Germinal center (tissue), 1 donor: ENCODE measurements at regions not wholly inside any gene's neighbourhood (a gene's known extent, or its start where the extent isn't known, plus 50 kb on each side); places are given as distances from the start of the nearest gene placed in this dataset.
"Not testable (repeated sequence)": the region's sequence is repeated elsewhere in the genome, so short reads cannot be mapped to it uniquely, and the experiment has no call there.

ENCODE experiments used
- DNase-seq: peaks from one replicate; pipeline ENCODE4 v3.0.0; 2012; ENCODE audit warnings: mixed read lengths, low spot score

DNA sequence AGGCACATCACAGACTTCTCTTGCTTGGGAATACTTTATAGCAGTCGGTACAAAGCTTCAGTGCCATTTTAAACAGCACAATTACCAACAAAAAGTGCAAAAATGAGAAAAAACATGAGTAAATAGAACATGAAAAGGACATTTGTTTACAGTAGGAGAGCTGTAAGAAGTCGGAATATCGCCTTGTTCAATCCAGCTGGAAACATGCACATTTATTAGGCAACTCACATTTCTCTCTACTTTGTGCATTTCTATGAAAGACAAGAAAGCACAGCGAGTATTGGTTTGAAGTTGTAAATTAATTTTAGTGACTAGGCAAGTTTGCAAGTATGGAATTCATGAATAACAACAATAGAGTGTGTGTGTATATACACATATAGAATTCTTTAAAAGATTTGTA lies 484.7 kb downstream of the DACH1 start:
- DNase-seq: no peak

DNA sequence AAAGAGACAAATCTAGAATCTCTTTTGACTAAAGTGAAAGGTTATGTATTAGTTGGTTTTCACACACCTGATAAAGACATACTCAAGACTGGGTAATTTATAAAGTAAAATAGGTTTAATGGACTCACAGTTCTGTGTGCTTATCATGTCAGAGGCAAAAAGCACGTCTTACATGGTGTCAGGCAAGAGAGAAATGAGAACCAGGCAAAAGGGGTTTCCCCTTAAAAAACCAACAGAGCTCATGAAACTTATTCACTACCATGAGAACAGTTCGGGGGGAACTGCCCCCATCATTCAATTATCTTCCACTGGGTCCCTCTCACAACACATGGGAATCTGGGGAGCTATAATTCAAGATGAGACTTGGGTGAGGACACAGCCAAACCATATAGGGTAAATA lies 486.8 kb downstream of the DACH1 start:
- DNase-seq: no peak

DNA sequence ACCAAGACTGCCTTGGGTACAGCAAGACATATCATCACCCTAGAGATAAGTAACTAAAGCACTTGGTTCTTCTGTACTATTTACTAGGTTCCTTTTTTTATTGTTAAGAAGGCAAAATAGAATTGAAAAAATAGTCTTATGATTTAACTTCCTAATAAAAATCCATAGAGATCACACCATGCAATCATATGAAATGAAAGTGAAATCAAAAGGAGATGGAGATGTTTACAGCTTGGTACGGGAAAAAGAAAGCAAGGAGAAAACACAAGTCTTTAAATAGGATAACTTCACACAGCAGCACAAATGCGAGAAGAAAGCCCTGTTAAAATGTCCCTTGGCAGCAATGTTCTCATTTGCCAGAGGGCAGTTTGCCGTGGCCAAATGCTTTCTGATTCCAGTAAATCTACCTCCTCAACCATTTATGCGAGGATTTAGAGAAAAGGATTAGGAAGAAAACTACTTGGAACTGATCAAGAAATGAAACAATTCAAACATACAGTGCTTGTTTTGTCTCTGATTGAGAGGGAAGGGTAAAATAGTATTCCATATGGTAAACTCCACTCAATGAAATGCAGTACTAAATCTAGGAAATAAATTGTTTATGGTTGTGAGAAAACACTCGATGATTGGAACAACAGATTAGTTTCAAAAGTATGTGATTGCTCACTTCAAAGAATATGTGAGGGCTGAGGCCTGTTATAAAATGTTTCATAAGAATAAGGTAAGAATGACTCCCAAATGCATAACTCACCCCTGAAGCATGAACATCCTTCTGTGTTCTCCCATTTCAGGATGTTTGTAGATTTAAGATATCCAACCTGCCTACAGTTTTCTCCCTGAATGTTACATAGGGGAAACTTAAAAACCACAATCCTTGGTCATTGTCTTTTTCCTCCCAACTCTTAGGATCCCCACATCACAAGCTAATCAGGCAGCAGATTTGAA lies 487.8 kb downstream of the DACH1 start:
- DNase-seq: no peak

DNA sequence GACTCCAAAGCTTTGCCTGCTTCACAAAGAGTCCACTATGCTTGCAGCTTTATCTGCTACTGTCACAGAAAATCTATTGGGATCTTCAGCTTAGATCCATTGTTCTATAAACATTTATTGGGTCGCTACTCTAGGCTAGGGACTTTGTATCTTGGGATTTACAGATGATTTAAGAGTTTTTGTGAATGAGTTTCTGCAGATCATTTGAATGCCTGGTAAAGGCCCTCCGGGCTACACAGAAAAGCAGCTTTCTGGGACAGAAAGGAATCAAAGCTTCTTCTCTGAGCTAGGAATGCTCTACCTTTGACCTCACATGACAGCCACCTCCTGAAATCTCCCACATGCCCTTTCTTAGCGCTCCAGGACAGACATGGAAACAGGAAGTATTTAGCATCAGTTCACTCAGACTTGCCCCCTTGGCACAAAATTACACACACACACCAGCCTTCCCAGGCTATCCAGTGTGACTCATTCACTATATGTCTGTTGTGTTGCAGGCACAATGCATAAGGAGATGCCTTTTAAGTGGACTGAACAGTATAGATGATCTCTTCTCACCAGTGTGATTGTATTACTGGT lies 492.4 kb downstream of the DACH1 start:
- no peak for DNase-seq

DNA sequence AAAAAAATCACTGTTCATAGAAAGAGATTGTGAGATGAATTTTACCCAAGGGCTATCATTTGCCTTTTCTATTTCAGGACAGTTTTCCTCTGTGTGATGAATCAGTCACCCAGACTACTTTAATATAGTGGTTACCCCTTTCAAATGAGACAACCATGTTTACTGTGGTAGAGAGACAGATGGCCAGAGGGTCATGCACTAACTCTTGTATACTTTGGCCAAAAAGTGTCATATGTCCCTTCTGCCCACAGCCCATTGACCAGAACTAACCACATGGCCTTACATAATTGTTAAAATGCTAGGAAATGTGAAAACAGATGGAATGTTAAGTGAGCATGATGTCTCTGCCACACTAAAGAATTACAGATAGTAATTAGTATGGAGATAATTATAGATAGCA lies 498.7 kb downstream of the DACH1 start:
- DNase-seq: no peak

DNA sequence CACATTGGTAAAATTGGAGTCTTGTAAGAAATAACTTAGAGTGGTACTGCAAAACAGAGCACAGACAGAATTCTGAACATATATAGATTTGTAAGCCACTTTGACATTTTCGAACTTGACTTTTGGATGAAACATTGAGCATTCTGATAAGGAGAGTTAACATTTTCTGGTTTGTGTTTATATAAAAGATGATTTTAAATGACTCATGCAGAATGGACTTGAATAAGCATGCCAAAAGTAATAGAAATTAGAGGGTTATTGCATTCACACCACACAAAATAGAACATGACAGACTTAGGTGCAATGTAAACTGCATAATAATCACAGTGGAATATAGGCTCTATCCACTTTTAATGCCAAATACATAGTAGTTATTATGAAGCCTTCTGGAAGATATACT lies 507.0 kb downstream of the DACH1 start:
- no peak for DNase-seq

DNA sequence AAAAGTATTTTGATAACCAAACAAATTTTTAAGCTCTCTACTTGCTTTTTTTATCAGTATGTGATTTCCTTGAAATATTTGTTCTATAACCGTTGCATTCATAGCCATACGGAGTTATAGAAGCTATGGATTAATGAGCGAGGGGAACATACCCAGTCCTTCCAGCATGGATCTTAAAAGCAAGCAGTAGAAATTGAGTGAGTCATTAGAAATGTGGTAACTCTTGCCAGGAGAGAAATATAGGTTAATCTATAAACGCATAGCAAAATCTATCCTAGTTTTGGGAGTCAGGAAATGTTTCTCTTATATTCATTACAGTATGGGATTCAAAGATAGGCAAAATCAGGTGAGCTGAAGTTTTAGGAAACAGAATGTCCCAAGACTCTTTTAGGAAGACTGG lies 507.4 kb downstream of the DACH1 start:
- no peak for DNase-seq

DNA sequence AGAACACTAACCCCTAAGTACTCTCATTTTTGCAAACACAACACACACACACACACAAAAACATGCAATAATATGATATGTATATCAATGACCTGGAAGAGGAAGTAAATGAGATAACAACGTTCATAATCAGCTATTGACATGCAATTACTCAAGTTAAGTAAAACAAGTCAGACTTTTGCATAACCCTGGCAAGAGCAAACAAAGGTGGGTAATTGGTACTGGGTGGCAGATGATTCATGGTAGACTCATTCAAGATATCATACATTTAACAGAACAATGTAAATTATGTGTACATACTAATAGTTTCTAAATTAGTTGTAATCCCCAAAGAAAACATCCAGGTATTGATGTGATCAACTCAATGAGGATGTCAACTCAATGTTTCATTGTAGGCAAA lies 508.8 kb downstream of the DACH1 start:
- no peak for DNase-seq

DNA sequence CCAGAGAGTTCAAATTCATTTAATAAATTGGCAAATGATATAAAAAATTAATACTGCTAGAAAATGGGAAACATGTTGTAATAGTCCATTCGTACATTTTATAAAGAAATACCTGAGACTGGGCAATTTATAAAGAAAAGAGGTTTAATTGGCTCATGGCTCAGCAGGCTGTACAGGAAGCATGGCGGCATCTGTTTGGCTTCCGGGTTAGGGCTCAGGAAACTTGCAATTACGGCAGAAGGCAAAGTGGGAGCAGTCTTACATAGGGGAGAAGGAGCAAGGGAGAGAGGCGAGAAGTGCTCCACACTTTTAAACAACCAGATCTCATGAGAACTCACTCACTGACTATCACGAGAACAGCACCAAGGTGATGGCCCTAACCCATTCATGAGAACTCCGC lies 512.0 kb downstream of the DACH1 start:
- DNase-seq: no peak

DNA sequence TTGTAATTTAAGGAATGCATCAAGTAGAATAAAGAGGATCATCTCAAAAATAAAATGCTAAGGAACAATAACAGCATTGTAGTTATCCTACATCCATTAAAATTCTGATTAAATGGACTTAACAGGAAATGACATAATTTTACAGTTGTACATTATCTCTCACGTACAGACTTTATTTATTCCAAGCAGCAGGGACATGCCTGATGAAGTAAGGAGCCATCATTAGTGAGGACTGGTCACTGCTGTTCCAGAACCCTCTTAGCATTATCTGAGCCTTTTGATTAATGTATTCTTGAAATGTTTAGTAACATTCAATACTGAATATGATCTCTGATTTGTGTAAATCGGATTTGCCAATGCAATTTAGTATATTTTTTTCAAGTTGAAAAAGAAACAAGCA lies 516.1 kb downstream of the DACH1 start:
- no peak for DNase-seq

DNA sequence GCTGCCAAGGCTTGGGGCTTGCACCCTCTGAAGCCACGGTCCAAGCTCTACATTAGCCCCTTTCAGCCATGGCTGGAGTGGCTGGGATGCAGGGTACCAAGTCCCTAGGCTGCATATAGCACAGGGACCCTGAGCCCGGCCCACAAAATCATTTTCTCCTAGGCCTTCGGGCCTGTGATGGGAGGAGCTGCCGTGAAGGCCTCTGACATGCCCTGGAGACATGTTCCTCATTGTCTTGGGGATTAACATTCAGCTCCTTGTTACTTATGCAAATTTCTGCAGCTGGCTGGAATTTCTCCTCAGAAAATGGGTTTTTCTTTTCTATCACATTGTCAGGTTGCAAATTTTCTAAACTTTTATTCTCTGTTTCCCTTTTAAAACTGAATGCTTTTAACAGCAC lies 521.1 kb downstream of the DACH1 start:
- not testable (repeated sequence) for DNase-seq

DNA sequence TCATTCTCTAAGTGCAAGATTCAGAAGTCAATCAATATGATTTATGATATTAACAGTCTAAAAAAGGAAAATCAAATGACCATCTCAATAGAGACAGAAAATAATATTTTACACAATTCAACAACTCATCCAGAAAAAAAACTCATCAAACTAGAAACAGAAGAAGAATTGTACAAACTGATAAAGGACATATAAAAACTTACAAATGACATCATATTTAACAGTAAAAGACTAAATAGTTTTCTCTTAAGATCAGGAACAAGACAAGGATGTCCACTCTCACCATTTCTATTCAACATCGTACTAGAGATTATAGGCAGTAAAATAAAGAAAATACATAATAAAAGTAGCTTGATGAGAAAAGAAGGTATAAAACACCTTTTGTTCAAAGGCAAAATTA lies 527.3 kb downstream of the DACH1 start:
- DNase-seq: no peak

DNA sequence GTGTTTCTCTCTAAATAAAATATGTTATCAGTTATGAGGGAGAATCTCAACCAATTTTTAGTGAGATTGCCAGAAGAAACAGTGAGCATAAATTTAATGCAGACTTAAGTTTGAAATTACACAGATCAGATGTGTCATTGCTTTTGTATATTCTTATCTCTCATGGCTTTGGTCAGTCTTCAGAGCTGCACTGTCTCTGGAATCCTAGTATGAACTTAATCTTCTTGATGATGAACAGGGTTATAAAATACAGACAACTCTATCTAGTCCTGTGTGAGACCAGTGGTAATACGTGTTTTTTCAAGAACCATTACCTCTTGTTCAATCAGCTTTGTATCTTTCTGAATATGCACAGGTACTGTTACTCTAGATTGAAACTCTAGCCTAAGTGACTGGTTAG lies 528.0 kb downstream of the DACH1 start:
- no peak for DNase-seq

DNA sequence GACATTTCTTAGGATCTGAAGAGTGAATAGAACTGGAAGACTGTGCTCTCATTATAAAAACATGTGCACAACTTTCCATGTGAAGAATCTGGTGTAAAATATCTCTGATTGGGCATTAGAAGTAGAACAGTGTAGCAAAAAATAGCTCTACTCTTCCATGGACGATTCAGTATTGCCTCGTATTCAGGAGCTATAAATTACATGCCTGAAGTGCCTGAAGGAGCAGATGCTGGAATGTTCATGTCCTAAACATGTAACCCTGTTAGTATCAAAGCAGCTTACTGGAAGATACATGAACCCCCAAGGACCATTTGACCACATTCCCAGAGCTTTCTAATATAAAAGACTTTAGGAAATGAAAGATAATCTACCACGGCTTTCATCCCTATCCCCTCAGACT lies 528.9 kb downstream of the DACH1 start:
- DNase-seq: no peak

DNA sequence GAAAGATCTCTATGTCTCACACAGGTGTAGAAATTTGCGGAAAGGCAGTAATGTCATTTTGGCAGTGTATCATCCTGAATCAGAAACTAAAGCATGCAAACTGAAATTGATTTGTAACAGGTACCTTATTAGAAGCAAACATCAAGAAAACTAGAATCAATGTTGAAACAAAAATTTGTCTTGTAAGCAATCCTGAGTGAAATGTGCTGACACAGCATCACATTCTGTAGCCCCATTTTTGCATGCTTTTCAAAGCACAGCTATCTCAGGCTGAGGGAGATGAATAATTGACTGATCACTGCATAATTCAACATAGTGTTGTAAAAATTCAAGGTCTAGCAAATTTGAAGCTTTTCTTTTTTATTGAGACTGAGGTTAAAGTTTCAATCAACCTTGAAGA lies 539.7 kb downstream of the DACH1 start:
- DNase-seq: no peak

DNA sequence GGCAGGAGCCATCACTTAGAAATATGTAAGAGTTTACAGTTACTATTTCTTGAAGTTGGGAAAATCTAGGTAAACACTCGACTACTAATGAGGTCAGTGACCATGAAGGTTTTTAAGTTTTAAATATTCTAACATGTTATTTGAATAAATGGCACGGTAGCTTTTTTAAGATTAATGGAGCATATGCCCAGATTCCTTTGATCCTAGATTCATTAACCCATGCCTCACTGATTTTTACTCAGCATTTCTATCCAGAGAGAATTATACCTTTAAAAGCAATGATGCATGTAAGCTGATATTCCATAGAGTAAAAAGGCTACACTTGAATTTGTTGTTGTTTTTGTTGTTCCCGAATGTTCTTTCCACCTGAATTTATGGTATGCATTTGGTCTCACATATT lies 541.4 kb downstream of the DACH1 start:
- no peak for DNase-seq

DNA sequence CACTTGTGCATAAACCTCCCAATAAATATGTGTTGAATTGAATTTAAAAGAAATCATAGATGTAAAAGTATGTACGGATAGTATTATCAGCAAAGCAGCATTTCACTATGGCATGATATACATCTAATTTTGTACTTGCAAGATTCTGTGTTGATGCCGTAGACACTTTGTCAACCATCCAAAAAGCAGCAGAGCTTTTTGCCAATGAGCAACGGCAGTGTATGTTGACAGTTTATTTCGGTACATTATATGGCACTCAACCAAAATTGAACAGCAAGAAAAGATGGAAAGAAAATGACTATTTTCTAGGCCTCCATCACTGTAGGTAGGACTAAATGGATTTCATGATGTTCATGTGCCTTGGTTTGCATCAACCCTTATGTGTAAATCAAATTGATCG lies 543.7 kb downstream of the DACH1 start:
- no peak for DNase-seq

DNA sequence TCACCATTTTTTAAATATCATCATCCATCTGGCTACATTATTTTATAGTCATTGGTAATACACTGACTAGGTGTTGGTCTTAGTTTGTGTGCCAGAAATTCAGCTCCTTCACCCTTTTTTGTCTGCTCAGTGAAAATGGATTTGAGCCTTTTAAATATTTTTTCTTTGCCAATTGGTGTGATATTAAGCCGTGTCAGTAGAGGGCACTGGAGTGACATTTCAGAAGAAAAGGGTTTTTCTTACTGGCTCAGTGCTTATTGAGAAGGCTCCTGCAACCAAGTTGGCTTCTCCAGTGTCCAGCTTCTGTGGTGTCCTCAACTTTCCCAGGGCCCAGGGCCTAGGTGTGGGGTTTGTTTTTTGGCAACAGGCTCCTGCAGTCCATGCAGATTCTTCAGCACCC lies 546.6 kb downstream of the DACH1 start:
- no peak for DNase-seq

DNA sequence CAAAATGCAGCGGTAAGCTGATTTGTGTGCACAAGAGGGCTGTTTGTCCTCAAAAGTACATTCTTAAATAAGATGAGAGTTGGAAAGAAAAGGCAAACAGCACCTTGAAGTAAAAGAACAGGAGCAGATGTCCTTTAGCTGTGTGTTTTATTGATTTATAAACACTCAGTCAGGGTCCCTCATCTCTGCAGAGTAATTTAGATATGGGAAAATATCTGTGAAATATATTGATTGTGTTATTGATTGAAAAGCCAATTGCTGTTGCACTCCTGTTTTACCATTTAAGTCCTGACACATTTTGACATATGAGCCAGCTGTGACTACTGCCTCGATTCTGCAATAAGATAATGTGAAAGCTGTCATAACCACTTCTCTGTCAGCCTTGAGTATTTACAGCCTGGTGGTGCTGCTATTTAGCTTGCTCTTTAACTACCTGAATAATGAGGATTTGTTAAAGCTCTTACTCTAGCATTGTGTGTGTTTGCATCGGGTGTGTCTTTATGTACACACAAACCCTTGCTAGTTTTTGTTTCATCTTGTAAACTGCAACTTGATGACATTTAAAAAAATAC lies 550.1 kb downstream of the DACH1 start:
- no peak for DNase-seq

DNA sequence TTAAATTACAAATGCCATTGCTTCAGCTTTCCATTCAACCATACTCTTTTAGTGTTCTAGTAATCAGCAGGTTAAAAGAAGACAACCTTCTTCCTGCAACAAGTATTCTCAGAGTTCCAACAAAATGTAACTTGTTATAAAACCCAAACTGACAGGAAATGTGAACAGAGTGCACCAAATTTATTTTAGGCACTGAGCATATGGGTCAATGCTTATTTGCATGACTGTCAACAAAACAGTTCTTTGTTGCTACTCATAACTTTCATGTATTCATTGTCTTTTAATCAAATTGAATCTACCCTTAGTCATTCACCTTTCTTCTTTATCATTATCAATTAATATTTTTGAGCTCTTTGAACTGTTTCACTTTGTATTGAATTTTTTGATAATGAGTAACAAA lies 554.1 kb downstream of the DACH1 start:
- DNase-seq: no peak

DNA sequence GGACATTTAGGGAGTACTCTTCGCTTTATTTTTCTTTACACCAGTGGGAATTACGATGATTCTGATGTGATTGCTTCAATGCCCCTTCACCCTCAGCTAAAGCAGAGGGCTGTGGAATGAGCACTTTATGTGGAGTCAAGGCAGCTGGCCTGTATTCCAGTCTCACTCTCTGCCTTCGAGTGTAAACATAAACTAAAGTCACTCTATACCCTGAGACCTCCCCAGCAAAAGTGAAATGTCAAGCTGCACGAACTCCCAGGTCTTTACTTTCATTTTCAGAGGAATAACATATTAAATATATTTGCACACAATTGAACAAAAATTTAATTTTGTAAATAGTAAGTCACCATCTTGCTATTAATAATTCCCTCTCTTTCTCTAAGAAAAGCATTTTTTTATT lies 557.1 kb downstream of the DACH1 start:
- no peak for DNase-seq

DNA sequence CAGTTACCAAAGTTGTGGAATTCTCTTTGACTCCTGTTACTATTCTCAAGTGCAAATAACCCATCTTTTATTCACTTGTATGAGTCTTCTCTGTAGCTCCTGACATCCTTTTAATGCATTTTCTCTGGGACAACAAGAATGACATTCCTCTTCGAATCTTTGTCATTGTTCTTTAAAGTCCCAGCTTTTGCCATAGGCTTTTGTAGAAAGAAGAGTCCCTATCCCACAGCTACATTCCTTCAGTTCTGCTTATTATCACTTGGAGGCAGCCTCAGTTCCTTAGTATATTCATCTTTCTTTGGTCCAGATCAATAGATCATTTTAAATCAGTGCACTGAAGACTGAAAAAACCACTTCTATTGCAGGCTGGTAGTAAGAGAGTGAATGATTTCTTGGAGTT lies 560.2 kb downstream of the DACH1 start:
- DNase-seq: no peak

DNA sequence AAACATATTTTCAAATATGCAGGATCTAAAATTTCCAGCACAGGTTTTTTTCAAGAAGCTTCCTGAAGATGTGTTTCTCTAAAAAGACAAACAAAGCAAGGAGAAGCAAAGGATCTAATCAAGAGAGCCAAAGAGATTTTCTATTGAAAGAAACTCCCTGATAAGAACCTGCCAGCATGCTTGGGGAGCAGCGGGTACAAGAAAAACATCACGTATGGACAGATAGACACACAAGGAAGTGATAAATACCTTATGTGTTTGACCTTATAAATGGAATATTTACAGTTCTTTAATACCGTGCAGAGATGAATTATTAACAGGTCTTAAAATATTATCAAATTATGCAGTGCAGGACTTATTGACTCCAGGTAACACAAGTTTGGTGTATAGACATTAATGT lies 562.1 kb downstream of the DACH1 start:
- no peak for DNase-seq

DNA sequence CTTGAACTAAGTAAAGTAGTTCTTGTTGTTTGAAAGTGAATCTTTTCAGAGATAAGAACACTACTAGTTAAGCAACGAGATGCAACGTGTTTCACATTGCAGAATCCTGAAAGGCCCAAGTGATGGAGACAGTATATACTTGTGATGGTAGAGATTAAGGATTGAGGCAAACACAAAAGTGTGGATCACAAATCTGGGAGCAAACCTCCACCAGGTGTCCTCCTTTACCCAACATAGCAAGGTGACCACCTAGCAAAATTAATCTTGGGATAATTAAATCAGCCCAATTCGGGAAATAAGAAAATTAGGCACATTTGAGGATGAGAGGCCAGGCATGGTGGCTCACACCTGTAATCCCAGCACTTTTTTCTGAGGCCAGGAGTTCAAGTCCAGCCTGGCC lies 563.9 kb downstream of the DACH1 start:
- DNase-seq: no peak
